Muscle layer of colon (tissue), 2 donors: ENCODE measurements at regions not wholly inside any gene's neighbourhood (a gene's known extent, or its start where the extent isn't known, plus 50 kb on each side); places are given as distances from the start of the nearest gene placed in this dataset.

Experiments used
- H3K27ac ChIP-seq: one replicate; pipeline ENCODE4 v1.7.0; 2013; ENCODE audit warnings: low read depth, mild to moderate bottlenecking, low read length, moderate library complexity
- H3K27me3 ChIP-seq, 2 donors: one replicate each; pipeline ENCODE4 v1.7.0; 2013; ENCODE audit warnings: low read length in 2 of 2, mild to moderate bottlenecking in 2 of 2; ENCODE audit not compliant: insufficient read depth in 2 of 2, control insufficient read depth in 1 of 2
- H3K36me3 ChIP-seq: one replicate; pipeline ENCODE4 v1.7.0; 2013; ENCODE audit warnings: mild to moderate bottlenecking, low read length; ENCODE audit not compliant: insufficient read depth
- H3K4me1 ChIP-seq: one replicate; pipeline ENCODE4 v1.7.0; 2013; ENCODE audit warnings: mild to moderate bottlenecking, low read length; ENCODE audit not compliant: insufficient read depth
- H3K4me3 ChIP-seq, 2 donors: one replicate each; pipeline ENCODE4 v1.7.0; 2013; ENCODE audit warnings: low read length in 2 of 2, low read depth in 1 of 2, mild to moderate bottlenecking in 1 of 2, moderate library complexity in 1 of 2
- H3K9ac ChIP-seq: one replicate; pipeline ENCODE4 v1.7.0; 2013; ENCODE audit warnings: low read length
- H3K9me3 ChIP-seq: one replicate; pipeline ENCODE4 v1.7.0; 2013; ENCODE audit warnings: mild to moderate bottlenecking, low read length
- donor health status: abdominal sarcoma.
- donor health status: Adenocarcinoma of cecum.

GRCh38 chr13:79778741-79779460 lies 297.9 kb downstream of the NDFIP2 start:
- no peaks in the 10 kb centered on the region for H3K27me3 ChIP-seq
- H3K4me1 ChIP-seq, result no peaks in the 10 kb centered on the region
- no peak overlapping the region for H3K27ac ChIP-seq
- H3K9ac ChIP-seq, result no peak overlapping the region
- H3K36me3 ChIP-seq, result no peaks in the 10 kb centered on the region
- H3K9me3 ChIP-seq, result no peaks in the 10 kb centered on the region
- H3K4me3 ChIP-seq, result no peak overlapping the region

DNA sequence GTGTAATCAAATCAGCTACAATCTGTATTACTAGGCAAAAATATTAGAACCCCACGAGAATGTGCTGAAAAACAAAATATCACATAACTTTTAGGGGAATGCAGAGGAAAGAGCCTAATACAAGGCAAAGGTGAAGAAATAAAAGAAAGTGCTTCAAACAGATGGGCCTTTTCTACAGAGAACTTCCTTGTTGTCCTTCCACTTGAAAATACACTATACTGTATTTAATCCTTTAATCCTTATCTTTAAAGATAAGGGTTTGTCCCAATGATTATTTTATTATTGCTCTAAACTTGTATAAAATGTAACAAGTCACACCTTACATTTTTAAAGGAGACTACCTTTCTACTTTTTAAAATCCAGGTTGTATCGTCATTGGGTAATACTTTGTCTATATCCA lies 296.5 kb downstream of the NDFIP2 start:
- Histone ChIP-seq H3K4me3 (no peak overlapping the region), H3K36me3 (no peaks in the 10 kb centered on the region), H3K27me3 (no peaks in the 10 kb centered on the region), H3K4me1 (no peaks in the 10 kb centered on the region), H3K9ac (no peak overlapping the region), H3K9me3 (no peaks in the 10 kb centered on the region), H3K27ac (no peak overlapping the region)

GRCh38 chr13:79776531-79777295 lies 295.8 kb downstream of the NDFIP2 start:
- Histone ChIP-seq H3K4me3 (no peak overlapping the region), H3K9me3 (no peaks in the 10 kb centered on the region), H3K36me3 (no peaks in the 10 kb centered on the region), H3K27me3 (no peaks in the 10 kb centered on the region), H3K27ac (no peak overlapping the region), H3K4me1 (no peaks in the 10 kb centered on the region), H3K9ac (no peak overlapping the region)

DNA sequence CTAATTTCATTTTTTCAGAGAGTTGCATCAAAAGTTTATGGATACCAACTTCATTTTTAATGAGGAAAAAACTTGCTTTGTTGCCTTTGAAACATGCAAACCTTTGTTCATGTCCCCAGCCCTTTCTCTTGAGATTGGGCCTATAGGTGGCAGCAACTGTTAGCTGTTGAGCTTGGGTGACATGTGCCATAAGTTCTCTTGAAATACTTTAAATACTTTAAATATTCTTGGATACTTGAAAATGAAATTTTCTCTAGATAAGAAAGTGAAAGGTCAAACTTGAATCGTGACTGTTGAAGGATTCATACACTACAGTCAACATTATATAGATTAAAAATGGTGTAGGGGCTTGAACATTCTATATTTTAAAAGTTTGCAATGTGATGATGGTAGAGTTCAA lies 294.9 kb downstream of the NDFIP2 start:
- Histone ChIP-seq H3K9ac (no peak overlapping the region), H3K4me1 (no peaks in the 10 kb centered on the region), H3K36me3 (no peaks in the 10 kb centered on the region), H3K27me3 (no peaks in the 10 kb centered on the region), H3K9me3 (no peaks in the 10 kb centered on the region), H3K27ac (no peak overlapping the region), H3K4me3 (no peak overlapping the region)

DNA sequence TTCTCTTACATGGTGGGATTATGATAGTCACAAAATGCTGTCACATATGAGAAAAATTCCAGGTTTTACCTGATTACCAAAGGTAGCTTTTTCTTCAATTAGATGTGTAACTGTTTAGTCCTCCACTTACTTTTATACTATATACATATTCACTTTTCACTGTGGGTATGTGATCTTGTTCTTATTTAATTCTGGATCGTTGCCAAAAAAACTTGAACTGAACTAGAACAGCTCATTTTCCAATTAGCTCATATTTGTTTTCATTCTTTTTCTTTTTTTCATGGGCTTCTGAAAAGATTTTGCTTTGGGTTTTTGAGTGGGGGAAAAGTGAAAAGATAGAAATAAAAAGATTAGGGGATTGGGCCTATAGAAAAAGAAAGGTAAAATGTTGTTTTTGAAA lies 291.9 kb downstream of the NDFIP2 start:
- H3K9ac ChIP-seq, result no peak overlapping the region
- H3K36me3 ChIP-seq, result no peaks in the 10 kb centered on the region
- H3K4me1 ChIP-seq, result no peaks in the 10 kb centered on the region
- H3K27ac ChIP-seq, result no peak overlapping the region
- H3K9me3 ChIP-seq, result no peaks in the 10 kb centered on the region
- H3K27me3 ChIP-seq, result no peaks in the 10 kb centered on the region
- no peak overlapping the region for H3K4me3 ChIP-seq

GRCh38 chr13:79771493-79771892 lies 290.5 kb downstream of the NDFIP2 start:
- Histone ChIP-seq H3K4me1 (no peaks in the 10 kb centered on the region), H3K9me3 (no peaks in the 10 kb centered on the region), H3K4me3 (no peak overlapping the region), H3K27ac (no peak overlapping the region), H3K9ac (no peak overlapping the region), H3K36me3 (no peaks in the 10 kb centered on the region), H3K27me3 (no peaks in the 10 kb centered on the region)

- Histone ChIP-seq H3K36me3 (no peaks in the 10 kb centered on the region), H3K9ac (no peak overlapping the region), H3K4me3 (no peak overlapping the region), H3K27me3 (no peaks in the 10 kb centered on the region), H3K4me1 (no peaks in the 10 kb centered on the region), H3K27ac (no peak overlapping the region), H3K9me3 (no peaks in the 10 kb centered on the region)
These were observed 289.1 kb downstream of the NDFIP2 start for GRCh38 chr13:79770056-79770455.

DNA sequence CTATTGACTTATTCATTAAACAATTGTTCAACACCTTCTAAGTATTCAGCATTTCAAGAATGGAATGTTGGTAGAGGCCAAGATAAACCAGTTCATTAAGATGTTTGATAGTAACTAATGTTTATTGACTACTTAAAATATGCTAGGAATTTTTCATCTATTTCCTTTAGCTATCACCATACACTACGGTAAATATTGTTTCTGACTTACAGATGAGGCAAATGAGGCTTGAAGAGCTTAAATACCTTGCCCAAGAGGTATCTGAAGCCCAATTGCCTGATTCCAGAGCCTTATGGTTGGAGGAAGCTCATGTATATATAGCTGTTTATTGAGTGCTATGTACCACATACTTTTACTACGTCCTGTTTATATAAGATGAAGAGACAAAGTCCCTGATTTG lies 286.2 kb downstream of the NDFIP2 start:
- H3K27ac ChIP-seq, result no peak overlapping the region
- H3K9me3 ChIP-seq, result no peaks in the 10 kb centered on the region
- H3K4me3 ChIP-seq, result no peak overlapping the region
- no peaks in the 10 kb centered on the region for H3K36me3 ChIP-seq
- H3K9ac ChIP-seq, result no peak overlapping the region
- H3K27me3 ChIP-seq, result no peaks in the 10 kb centered on the region
- H3K4me1 ChIP-seq, result no peaks in the 10 kb centered on the region

GRCh38 chr13:79765331-79765730 lies 284.4 kb downstream of the NDFIP2 start:
- H3K27ac ChIP-seq, result no peak overlapping the region
- no peak overlapping the region for H3K9ac ChIP-seq
- no peak overlapping the region for H3K4me3 ChIP-seq
- H3K4me1 ChIP-seq, result no peaks in the 10 kb centered on the region
- no peaks in the 10 kb centered on the region for H3K36me3 ChIP-seq
- H3K9me3 ChIP-seq, result no peaks in the 10 kb centered on the region
- no peaks in the 10 kb centered on the region for H3K27me3 ChIP-seq

- H3K4me3 ChIP-seq, result no peak overlapping the region
- no peak overlapping the region for H3K27ac ChIP-seq
- H3K4me1 ChIP-seq, result peaks cover 7% of the 10 kb centered on the region
- H3K9me3 ChIP-seq, result no peaks in the 10 kb centered on the region
- H3K36me3 ChIP-seq, result no peaks in the 10 kb centered on the region
- H3K27me3 ChIP-seq, result no peaks in the 10 kb centered on the region
- H3K9ac ChIP-seq, result no peak overlapping the region
These were observed 269.1 kb downstream of the NDFIP2 start for GRCh38 chr13:79749984-79750551.

- H3K36me3 ChIP-seq, result no peaks in the 10 kb centered on the region
- no peak overlapping the region for H3K27ac ChIP-seq
- no peak overlapping the region for H3K9ac ChIP-seq
- peaks cover 7% of the 10 kb centered on the region for H3K4me1 ChIP-seq
- H3K9me3 ChIP-seq, result no peaks in the 10 kb centered on the region
- no peaks in the 10 kb centered on the region for H3K27me3 ChIP-seq
- H3K4me3 ChIP-seq, result no peak overlapping the region
These were observed 268.6 kb downstream of the NDFIP2 start for GRCh38 chr13:79749566-79749965.
